ENCODE measurements at regions not wholly inside any gene's neighbourhood (a gene's known extent, or its start where the extent isn't known, plus 50 kb on each side); places are given as distances from the start of the nearest gene placed in this dataset.

DNA sequence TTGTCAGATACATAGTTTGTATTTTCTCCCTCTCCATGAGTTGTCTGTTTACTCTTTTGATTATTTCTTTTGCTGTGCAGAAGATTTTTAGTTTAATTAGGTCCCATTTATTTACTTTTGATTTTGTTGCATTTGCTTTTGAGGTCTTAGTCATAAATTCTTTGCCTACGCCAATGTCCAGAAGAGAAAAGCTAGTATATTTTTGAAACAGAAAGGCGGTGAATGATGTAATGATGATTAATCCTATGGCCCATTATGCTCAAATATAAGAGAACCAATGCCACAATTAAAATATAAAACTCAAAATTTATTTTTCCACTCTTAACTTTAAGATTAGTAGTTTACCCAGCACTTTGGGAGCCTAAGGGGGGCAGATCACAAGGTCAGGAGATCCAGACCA is 59.8 kb upstream of the SMIM36 start:
- H4K20me1 ChIP-seq (ENCODE audit: control insufficient read depth, extremely low read depth, insufficient read depth, low read length), result no peaks in the 10 kb centered on the region
- H2AFZ ChIP-seq (ENCODE audit: control insufficient read depth, low read length), result no peak overlapping the region
- DNase-seq (ENCODE audit: low read depth, low spot score) (no peak), FAIRE-seq (no peak)
- no peak overlapping the region for H3K9ac ChIP-seq (ENCODE audit: control insufficient read depth, extremely low read depth, insufficient read depth, low read length)
- peaks cover 4% of the 10 kb centered on the region for H3K4me1 ChIP-seq (ENCODE audit: control insufficient read depth, extremely low read depth, insufficient read depth, low read length)
- H3K9me3 ChIP-seq (ENCODE audit: control insufficient read depth, low read depth, low read length), result no peaks in the 10 kb centered on the region
- H3K36me3 ChIP-seq (ENCODE audit: control insufficient read depth in 2 of 2, extremely low read depth in 1 of 2, insufficient read depth in 2 of 2, low read length in 2 of 2), result no peaks in the 10 kb centered on the region
- H3K27me3 ChIP-seq (ENCODE audit: control insufficient read depth, extremely low read depth, insufficient read depth, low read length), result no peaks in the 10 kb centered on the region
- H3K9me1 ChIP-seq (ENCODE audit: control insufficient read depth, extremely low read depth, insufficient read depth, low read length), result no peaks in the 10 kb centered on the region
- no peak overlapping the region for H3K4me2 ChIP-seq (ENCODE audit: control insufficient read depth, extremely low read depth, insufficient read depth, low read depth, low read length)
- H3K4me3 ChIP-seq (ENCODE audit: control insufficient read depth in 2 of 3, extremely low read depth in 1 of 3, insufficient read depth in 2 of 3, low read depth in 1 of 3, low read length in 3 of 3), result no peak overlapping the region
- H3K27ac ChIP-seq (ENCODE audit: control insufficient read depth, insufficient read depth, low read length), result no peak overlapping the region
- dilution Hi-C loops (cut with MboI; ENCODE audit: extremely low pct_ligation_motif_present, low sequenced_read_pairs), result no loop called here
- no peaks in the 10 kb centered on the region for H3K79me2 ChIP-seq (ENCODE audit: control insufficient read depth, insufficient read depth, low read length)
- TF ChIP-seq EZH2 (IDR thresholded peaks at IDR 0.05; ENCODE audit: low read length), result no peak
- TF ChIP-seq, protein P1, sequence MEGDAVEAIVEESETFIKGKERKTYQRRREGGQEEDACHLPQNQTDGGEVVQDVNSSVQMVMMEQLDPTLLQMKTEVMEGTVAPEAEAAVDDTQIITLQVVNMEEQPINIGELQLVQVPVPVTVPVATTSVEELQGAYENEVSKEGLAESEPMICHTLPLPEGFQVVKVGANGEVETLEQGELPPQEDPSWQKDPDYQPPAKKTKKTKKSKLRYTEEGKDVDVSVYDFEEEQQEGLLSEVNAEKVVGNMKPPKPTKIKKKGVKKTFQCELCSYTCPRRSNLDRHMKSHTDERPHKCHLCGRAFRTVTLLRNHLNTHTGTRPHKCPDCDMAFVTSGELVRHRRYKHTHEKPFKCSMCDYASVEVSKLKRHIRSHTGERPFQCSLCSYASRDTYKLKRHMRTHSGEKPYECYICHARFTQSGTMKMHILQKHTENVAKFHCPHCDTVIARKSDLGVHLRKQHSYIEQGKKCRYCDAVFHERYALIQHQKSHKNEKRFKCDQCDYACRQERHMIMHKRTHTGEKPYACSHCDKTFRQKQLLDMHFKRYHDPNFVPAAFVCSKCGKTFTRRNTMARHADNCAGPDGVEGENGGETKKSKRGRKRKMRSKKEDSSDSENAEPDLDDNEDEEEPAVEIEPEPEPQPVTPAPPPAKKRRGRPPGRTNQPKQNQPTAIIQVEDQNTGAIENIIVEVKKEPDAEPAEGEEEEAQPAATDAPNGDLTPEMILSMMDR (optimal IDR thresholded peaks at IDR 0.05 in 1 of 3, IDR thresholded peaks at IDR 0.05 in 1 of 3, conservative IDR thresholded peaks at IDR 0.05 in 1 of 3; ENCODE audit: extremely low read depth in 1 of 3, insufficient read depth in 2 of 3, low read length in 3 of 3), result no peak

DNA sequence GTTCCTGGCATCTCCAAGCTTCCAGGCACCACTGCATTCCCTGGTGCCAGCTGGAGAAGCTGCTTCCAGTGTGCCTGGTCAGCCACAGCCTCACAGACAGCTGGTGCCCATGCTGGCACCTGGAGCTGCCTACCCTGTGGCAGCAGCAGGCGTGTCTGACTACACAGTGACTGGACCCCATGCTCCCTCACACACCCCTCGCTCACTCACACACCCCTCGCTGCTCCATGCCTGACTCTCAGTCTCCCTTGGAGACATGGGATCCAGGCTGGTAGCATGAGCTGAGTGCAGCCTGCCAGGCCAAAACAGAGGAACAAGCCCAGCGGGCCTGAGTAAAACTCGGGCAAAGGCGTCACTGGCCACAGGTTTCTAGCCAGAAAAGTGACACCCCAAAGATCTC is 59.1 kb upstream of the SMIM36 start:
- H3K9me1 ChIP-seq (ENCODE audit: control insufficient read depth, extremely low read depth, insufficient read depth, low read length), result no peaks in the 10 kb centered on the region
- H3K9ac ChIP-seq (ENCODE audit: control insufficient read depth, extremely low read depth, insufficient read depth, low read length), result no peak overlapping the region
- H3K36me3 ChIP-seq (ENCODE audit: control insufficient read depth in 2 of 2, extremely low read depth in 1 of 2, insufficient read depth in 2 of 2, low read length in 2 of 2), result no peaks in the 10 kb centered on the region
- dilution Hi-C loops (cut with MboI; ENCODE audit: extremely low pct_ligation_motif_present, low sequenced_read_pairs), result no loop called here
- no peaks in the 10 kb centered on the region for H3K79me2 ChIP-seq (ENCODE audit: control insufficient read depth, insufficient read depth, low read length)
- H4K20me1 ChIP-seq (ENCODE audit: control insufficient read depth, extremely low read depth, insufficient read depth, low read length), result no peaks in the 10 kb centered on the region
- FAIRE-seq (no peak), DNase-seq (ENCODE audit: low read depth, low spot score) (no peak)
- no peaks in the 10 kb centered on the region for H3K27me3 ChIP-seq (ENCODE audit: control insufficient read depth, extremely low read depth, insufficient read depth, low read length)
- no peak for TF ChIP-seq EZH2 (IDR thresholded peaks at IDR 0.05; ENCODE audit: low read length)
- TF ChIP-seq, protein P1 (optimal IDR thresholded peaks at IDR 0.05 in 1 of 3, IDR thresholded peaks at IDR 0.05 in 1 of 3, conservative IDR thresholded peaks at IDR 0.05 in 1 of 3; ENCODE audit: extremely low read depth in 1 of 3, insufficient read depth in 2 of 3, low read length in 3 of 3), result no peak
- H3K4me2 ChIP-seq (ENCODE audit: control insufficient read depth, extremely low read depth, insufficient read depth, low read depth, low read length), result no peak overlapping the region
- H3K27ac ChIP-seq (ENCODE audit: control insufficient read depth, insufficient read depth, low read length), result no peak overlapping the region
- H2AFZ ChIP-seq (ENCODE audit: control insufficient read depth, low read length), result no peak overlapping the region
- no peak overlapping the region for H3K4me3 ChIP-seq (ENCODE audit: control insufficient read depth in 2 of 3, extremely low read depth in 1 of 3, insufficient read depth in 2 of 3, low read depth in 1 of 3, low read length in 3 of 3)
- H3K9me3 ChIP-seq (ENCODE audit: control insufficient read depth, low read depth, low read length), result no peaks in the 10 kb centered on the region
- no peaks in the 10 kb centered on the region for H3K4me1 ChIP-seq (ENCODE audit: control insufficient read depth, extremely low read depth, insufficient read depth, low read length)

Measured in keratinocyte (primary cell).